OCI-LY1 (cell line): ENCODE measurements at regions not wholly inside any gene's neighbourhood (a gene's known extent, or its start where the extent isn't known, plus 50 kb on each side); places are given as distances from the start of the nearest gene placed in this dataset.

ENCODE experiments used
- H2AFZ ChIP-seq: fragments of 200-600 bp; sonication (generic), shearing (Covaris generic); 2 replicates; pipeline ENCODE4 v1.6.0; 2014; ENCODE audit warnings: antibody characterized with exemption, mild to moderate bottlenecking, low read length
- H3F3A ChIP-seq: fragments of 200-600 bp; sonication (generic), shearing (Covaris generic); 2 replicates; pipeline ENCODE4 v1.6.0; 2014; ENCODE audit warnings: mild to moderate bottlenecking, antibody characterized with exemption, low read length, moderate library complexity; ENCODE audit not compliant: insufficient read depth
- H3K27ac ChIP-seq: fragments of 200-600 bp; sonication (generic); 2 replicates; pipeline ENCODE4 v1.5.1; 2014; ENCODE audit warnings: low read length, mixed run types, mild to moderate bottlenecking, low read depth; ENCODE audit not compliant: poor library complexity, severe bottlenecking
- H3K27me3 ChIP-seq: fragments of 200-600 bp; sonication (generic); 2 replicates; pipeline ENCODE4 v1.6.0; 2014; ENCODE audit warnings: antibody characterized with exemption, mild to moderate bottlenecking, low read length, moderate library complexity; ENCODE audit not compliant: insufficient read depth
- H3K36me3 ChIP-seq: fragments of 200-600 bp; sonication (generic); 2 replicates; pipeline ENCODE4 v1.6.1; 2014; ENCODE audit warnings: mild to moderate bottlenecking, antibody characterized with exemption, low read length, moderate library complexity, mixed read lengths; ENCODE audit not compliant: insufficient read depth
- H3K4me1 ChIP-seq: fragments of 200-600 bp; sonication (generic); 2 replicates; pipeline ENCODE4 v1.5.1; 2014; ENCODE audit warnings: mild to moderate bottlenecking, low read length, moderate library complexity; ENCODE audit not compliant: insufficient read depth, severe bottlenecking
- H3K4me2 ChIP-seq: fragments of 200-600 bp; sonication (generic), shearing (Covaris generic); 2 replicates; pipeline ENCODE4 v1.6.1; 2014; ENCODE audit warnings: low read length
- H3K4me3 ChIP-seq: fragments of 200-600 bp; sonication (generic); 2 replicates; pipeline ENCODE4 v1.5.1; 2014; ENCODE audit warnings: low read length, low read depth, mild to moderate bottlenecking, mixed read lengths; ENCODE audit not compliant: poor library complexity, severe bottlenecking
- H3K79me2 ChIP-seq: fragments of 200-600 bp; shearing (Covaris generic); 2 replicates; pipeline ENCODE4 v1.6.1; 2016; ENCODE audit warnings: mixed run types, low read length, mixed read lengths; ENCODE audit not compliant: insufficient read depth
- H3K9ac ChIP-seq: fragments of 200-600 bp; sonication (generic), shearing (Covaris generic); 2 replicates; pipeline ENCODE4 v1.6.1; 2014; ENCODE audit warnings: mild to moderate bottlenecking, low read length, mixed read lengths
- H3K9me2 ChIP-seq: fragments of 200-600 bp; sonication (generic), shearing (Covaris generic); 2 replicates; pipeline ENCODE4 v1.6.1; 2014; ENCODE audit warnings: low read depth, mild to moderate bottlenecking, low read length, mixed read lengths
- H3K9me3 ChIP-seq: fragments of 200-600 bp; shearing (Covaris generic); 2 replicates; pipeline ENCODE4 v1.6.1; 2014; ENCODE audit warnings: low read length, mixed read lengths
- H4K20me1 ChIP-seq: fragments of 200-600 bp; sonication (generic), shearing (Covaris generic); 2 replicates; pipeline ENCODE4 v1.6.0; 2016; ENCODE audit warnings: mild to moderate bottlenecking, low read length; ENCODE audit not compliant: insufficient read depth
- CTCF ChIP-seq: fragments of 200-600 bp; sonication (generic), shearing (Covaris generic); IDR thresholded peaks from 2 replicates; pipeline ENCODE4 v1.5.1; 2017; ENCODE audit warnings: mild to moderate bottlenecking, antibody characterized with exemption, low read length, moderate library complexity, mixed read lengths
- EZH2 ChIP-seq: fragments of 200-600 bp; sonication (generic), shearing (Covaris generic); IDR thresholded peaks from 2 replicates; pipeline ENCODE4 v1.8.0; 2017; ENCODE audit warnings: borderline replicate concordance, mixed run types, mild to moderate bottlenecking, antibody characterized with exemption, low read length, moderate library complexity, mixed read lengths

- no peak overlapping the region for H3K4me3 ChIP-seq
- no peaks in the 10 kb centered on the region for H3K36me3 ChIP-seq
- H3K9me3 ChIP-seq: no peaks in the 10 kb centered on the region
- no peak overlapping the region for H2AFZ ChIP-seq
- H3K9me2 ChIP-seq: no peaks in the 10 kb centered on the region
- no peak overlapping the region for H3K27ac ChIP-seq
- H3K79me2 ChIP-seq: no peaks in the 10 kb centered on the region
- H4K20me1 ChIP-seq: no peaks in the 10 kb centered on the region
- no peaks in the 10 kb centered on the region for H3K27me3 ChIP-seq
- no peak overlapping the region for H3K9ac ChIP-seq
- H3K4me1 ChIP-seq: peaks cover 7% of the 10 kb centered on the region
- no peak overlapping the region for H3K4me2 ChIP-seq
- TF ChIP-seq EZH2 (no peak), CTCF (no peak)
- H3F3A ChIP-seq: no peaks in the 10 kb centered on the region
Observed at GRCh38 chr6:105493736-105494135, 90.9 kb upstream of the PREP start.

GRCh38 chr6:105492706-105493673 lies 90.1 kb upstream of the PREP start:
- H3K9me3 ChIP-seq: no peaks in the 10 kb centered on the region
- no peaks in the 10 kb centered on the region for H3K9me2 ChIP-seq
- no peak overlapping the region for H3K27ac ChIP-seq
- H2AFZ ChIP-seq: no peak overlapping the region
- H3K4me1 ChIP-seq: peaks cover 10% of the 10 kb centered on the region
- no peaks in the 10 kb centered on the region for H3F3A ChIP-seq
- no peak overlapping the region for H3K4me2 ChIP-seq
- H3K9ac ChIP-seq: no peak overlapping the region
- no peak for TF ChIP-seq EZH2
- TF ChIP-seq CTCF: no peak
- H3K4me3 ChIP-seq: no peak overlapping the region
- H3K79me2 ChIP-seq: no peaks in the 10 kb centered on the region
- H3K27me3 ChIP-seq: no peaks in the 10 kb centered on the region
- H4K20me1 ChIP-seq: no peaks in the 10 kb centered on the region
- H3K36me3 ChIP-seq: no peaks in the 10 kb centered on the region

GRCh38 chr6:105489216-105489530 lies 86.3 kb upstream of the PREP start:
- Histone ChIP-seq H3K4me2 (peak overlapping the region; percentile 34), H2AFZ (no peak overlapping the region), H4K20me1 (no peaks in the 10 kb centered on the region), H3K36me3 (no peaks in the 10 kb centered on the region), H3K27me3 (no peaks in the 10 kb centered on the region), H3K27ac (no peak overlapping the region), H3K79me2 (no peaks in the 10 kb centered on the region), H3K4me1 (peaks cover 34% of the 10 kb centered on the region), H3K9me3 (no peaks in the 10 kb centered on the region), H3K9me2 (no peaks in the 10 kb centered on the region), H3F3A (no peaks in the 10 kb centered on the region), H3K4me3 (no peak overlapping the region), H3K9ac (no peak overlapping the region)
- TF ChIP-seq EZH2 (no peak), CTCF (no peak)
